ENCODE measurements at regions not wholly inside any gene's neighbourhood (a gene's known extent, or its start where the extent isn't known, plus 50 kb on each side); places are given as distances from the start of the nearest gene placed in this dataset.
"Not testable (repeated sequence)": the region's sequence is repeated elsewhere in the genome, so short reads cannot be mapped to it uniquely, and the experiment has no call there.

- Histone ChIP-seq H3K27ac (ENCODE audit: low read depth, low read length) (no peak overlapping the region), H3K27me3 (ENCODE audit: control insufficient read depth in 1 of 2, insufficient read depth in 2 of 2, low read length in 2 of 2) (peaks cover 0 to 9% of the 10 kb centered on the region in 2 donors), H3K36me3 (ENCODE audit: insufficient read depth, low read length) (no peaks in the 10 kb centered on the region), H3K9me3 (ENCODE audit: low read length) (no peaks in the 10 kb centered on the region), H3K9ac (ENCODE audit: low read length) (no peak overlapping the region), H3K4me3 (ENCODE audit: low read depth in 1 of 2, low read length in 2 of 2) (no peak overlapping the region), H3K4me1 (ENCODE audit: insufficient read depth, low read length) (no peaks in the 10 kb centered on the region)
Measured at GRCh38 chrX:3791449-3791848, 78.0 kb upstream of the PRKX start.

GRCh38 chrX:3788494-3789233 lies 75.2 kb upstream of the PRKX start:
- H3K27me3 ChIP-seq (ENCODE audit: control insufficient read depth in 1 of 2, insufficient read depth in 2 of 2, low read length in 2 of 2) = peaks cover 0 to 9% of the 10 kb centered on the region in 2 donors
- H3K9me3 ChIP-seq (ENCODE audit: low read length) = no peaks in the 10 kb centered on the region
- no peak overlapping the region for H3K4me3 ChIP-seq (ENCODE audit: low read depth in 1 of 2, low read length in 2 of 2)
- no peaks in the 10 kb centered on the region for H3K36me3 ChIP-seq (ENCODE audit: insufficient read depth, low read length)
- H3K27ac ChIP-seq (ENCODE audit: low read depth, low read length) = no peak overlapping the region
- no peaks in the 10 kb centered on the region for H3K4me1 ChIP-seq (ENCODE audit: insufficient read depth, low read length)
- H3K9ac ChIP-seq (ENCODE audit: low read length) = no peak overlapping the region

- H3K4me3 ChIP-seq (ENCODE audit: low read depth in 1 of 2, low read length in 2 of 2) = no peak overlapping the region
- H3K9me3 ChIP-seq (ENCODE audit: low read length) = no peaks in the 10 kb centered on the region
- H3K9ac ChIP-seq (ENCODE audit: low read length) = no peak overlapping the region
- no peaks in the 10 kb centered on the region for H3K4me1 ChIP-seq (ENCODE audit: insufficient read depth, low read length)
- peaks cover 0 to 9% of the 10 kb centered on the region in 2 donors for H3K27me3 ChIP-seq (ENCODE audit: control insufficient read depth in 1 of 2, insufficient read depth in 2 of 2, low read length in 2 of 2)
- no peaks in the 10 kb centered on the region for H3K36me3 ChIP-seq (ENCODE audit: insufficient read depth, low read length)
- no peak overlapping the region for H3K27ac ChIP-seq (ENCODE audit: low read depth, low read length)
Measured at GRCh38 chrX:3787856-3788255, 74.4 kb upstream of the PRKX start.

- not testable (repeated sequence) for H3K4me3 ChIP-seq (ENCODE audit: low read depth in 1 of 2, low read length in 2 of 2); H3K9ac ChIP-seq (ENCODE audit: low read length); H3K4me1 ChIP-seq (ENCODE audit: insufficient read depth, low read length); H3K27me3 ChIP-seq (ENCODE audit: control insufficient read depth in 1 of 2, insufficient read depth in 2 of 2, low read length in 2 of 2); H3K27ac ChIP-seq (ENCODE audit: low read depth, low read length); H3K36me3 ChIP-seq (ENCODE audit: insufficient read depth, low read length); H3K9me3 ChIP-seq (ENCODE audit: low read length)
Measured at GRCh38 chrX:3785822-3786221, 72.4 kb upstream of the PRKX start.

- Histone ChIP-seq H3K9me3 (ENCODE audit: low read length) (no peaks in the 10 kb centered on the region), H3K27ac (ENCODE audit: low read depth, low read length) (no peak overlapping the region), H3K9ac (ENCODE audit: low read length) (no peak overlapping the region), H3K36me3 (ENCODE audit: insufficient read depth, low read length) (no peaks in the 10 kb centered on the region), H3K4me1 (ENCODE audit: insufficient read depth, low read length) (no peaks in the 10 kb centered on the region), H3K27me3 (ENCODE audit: control insufficient read depth in 1 of 2, insufficient read depth in 2 of 2, low read length in 2 of 2) (no peaks in the 10 kb centered on the region), H3K4me3 (ENCODE audit: low read depth in 1 of 2, low read length in 2 of 2) (no peak overlapping the region)
Measured at GRCh38 chrX:3780564-3780963, 67.1 kb upstream of the PRKX start.

- no peaks in the 10 kb centered on the region for H3K4me1 ChIP-seq (ENCODE audit: insufficient read depth, low read length)
- H3K27me3 ChIP-seq (ENCODE audit: control insufficient read depth in 1 of 2, insufficient read depth in 2 of 2, low read length in 2 of 2) = no peaks in the 10 kb centered on the region
- no peak overlapping the region for H3K27ac ChIP-seq (ENCODE audit: low read depth, low read length)
- no peaks in the 10 kb centered on the region for H3K9me3 ChIP-seq (ENCODE audit: low read length)
- H3K4me3 ChIP-seq (ENCODE audit: low read depth in 1 of 2, low read length in 2 of 2) = no peak overlapping the region
- H3K9ac ChIP-seq (ENCODE audit: low read length) = no peak overlapping the region
- H3K36me3 ChIP-seq (ENCODE audit: insufficient read depth, low read length) = no peaks in the 10 kb centered on the region
Measured at GRCh38 chrX:3779546-3779945, 66.1 kb upstream of the PRKX start.

GRCh38 chrX:3777416-3777815 lies 64.0 kb upstream of the PRKX start:
- Histone ChIP-seq H3K4me3 (ENCODE audit: low read depth in 1 of 2, low read length in 2 of 2) (no peak overlapping the region), H3K27ac (ENCODE audit: low read depth, low read length) (no peak overlapping the region), H3K36me3 (ENCODE audit: insufficient read depth, low read length) (no peaks in the 10 kb centered on the region), H3K9me3 (ENCODE audit: low read length) (no peaks in the 10 kb centered on the region), H3K4me1 (ENCODE audit: insufficient read depth, low read length) (no peaks in the 10 kb centered on the region), H3K9ac (ENCODE audit: low read length) (no peak overlapping the region), H3K27me3 (ENCODE audit: control insufficient read depth in 1 of 2, insufficient read depth in 2 of 2, low read length in 2 of 2) (no peaks in the 10 kb centered on the region)

- Histone ChIP-seq H3K4me3 (ENCODE audit: low read depth in 1 of 2, low read length in 2 of 2) (no peak overlapping the region), H3K27ac (ENCODE audit: low read depth, low read length) (no peak overlapping the region), H3K9me3 (ENCODE audit: low read length) (no peaks in the 10 kb centered on the region), H3K27me3 (ENCODE audit: control insufficient read depth in 1 of 2, insufficient read depth in 2 of 2, low read length in 2 of 2) (no peaks in the 10 kb centered on the region), H3K9ac (ENCODE audit: low read length) (no peak overlapping the region), H3K36me3 (ENCODE audit: insufficient read depth, low read length) (no peaks in the 10 kb centered on the region), H3K4me1 (ENCODE audit: insufficient read depth, low read length) (no peaks in the 10 kb centered on the region)
Measured at GRCh38 chrX:3771766-3772165, 58.3 kb upstream of the PRKX start.

GRCh38 chrX:3768881-3769280 lies 55.4 kb upstream of the PRKX start:
- H3K36me3 ChIP-seq (ENCODE audit: insufficient read depth, low read length) = no peaks in the 10 kb centered on the region
- H3K27me3 ChIP-seq (ENCODE audit: control insufficient read depth in 1 of 2, insufficient read depth in 2 of 2, low read length in 2 of 2) = no peaks in the 10 kb centered on the region
- H3K9me3 ChIP-seq (ENCODE audit: low read length) = no peaks in the 10 kb centered on the region
- no peak overlapping the region for H3K9ac ChIP-seq (ENCODE audit: low read length)
- no peak overlapping the region for H3K27ac ChIP-seq (ENCODE audit: low read depth, low read length)
- no peaks in the 10 kb centered on the region for H3K4me1 ChIP-seq (ENCODE audit: insufficient read depth, low read length)
- no peak overlapping the region for H3K4me3 ChIP-seq (ENCODE audit: low read depth in 1 of 2, low read length in 2 of 2)
